HG02610 (cell line): ENCODE measurements at regions not wholly inside any gene's neighbourhood (a gene's known extent, or its start where the extent isn't known, plus 50 kb on each side); places are given as distances from the start of the nearest gene placed in this dataset.

Source experiments
- ATAC-seq: cut with Tn5 transposase; IDR thresholded peaks from one replicate; pipeline ENCODE4 v1.9.1; 2021; ENCODE audit warnings: mild to moderate bottlenecking, moderate library complexity; ENCODE audit not compliant: unreplicated experiment

- ATAC-seq = no peak
Measured at GRCh38 chr12:88790231-88790630, 210.0 kb upstream of the KITLG start.

- no peak for ATAC-seq
Measured at GRCh38 chr12:88784166-88784565, 203.9 kb upstream of the KITLG start.

- no peak for ATAC-seq
Measured at GRCh38 chr12:88782351-88782750, 202.1 kb upstream of the KITLG start.

- no peak for ATAC-seq
Measured at GRCh38 chr12:88781909-88782308, 201.6 kb upstream of the KITLG start.

- ATAC-seq = no peak
Measured at GRCh38 chr12:88778064-88778463, 197.8 kb upstream of the KITLG start.

GRCh38 chr12:88775742-88776151 lies 195.5 kb upstream of the KITLG start:
- no peak for ATAC-seq

GRCh38 chr12:88767699-88768098 lies 187.4 kb upstream of the KITLG start:
- ATAC-seq = no peak

GRCh38 chr12:88764781-88765480 lies 184.7 kb upstream of the KITLG start:
- no peak for ATAC-seq

GRCh38 chr12:88763536-88764100 lies 183.3 kb upstream of the KITLG start:
- ATAC-seq = no peak

GRCh38 chr12:88758176-88758575 lies 177.9 kb upstream of the KITLG start:
- ATAC-seq = no peak

- ATAC-seq = no peak
Measured at GRCh38 chr12:88756917-88757316, 176.6 kb upstream of the KITLG start.

- ATAC-seq = no peak
Measured at GRCh38 chr12:88756153-88756552, 175.9 kb upstream of the KITLG start.

- no peak for ATAC-seq
Measured at GRCh38 chr12:88753707-88754106, 173.4 kb upstream of the KITLG start.

- ATAC-seq = no peak
Measured at GRCh38 chr12:88753066-88753465, 172.8 kb upstream of the KITLG start.

GRCh38 chr12:88752183-88752582 lies 171.9 kb upstream of the KITLG start:
- no peak for ATAC-seq

GRCh38 chr12:88750867-88751543 lies 170.7 kb upstream of the KITLG start:
- ATAC-seq = no peak

GRCh38 chr12:88746386-88746785 lies 166.1 kb upstream of the KITLG start:
- ATAC-seq = no peak

GRCh38 chr12:88743946-88744685 lies 163.8 kb upstream of the KITLG start:
- ATAC-seq = no peak

- ATAC-seq = no peak
Measured at GRCh38 chr12:88737838-88738472, 157.7 kb upstream of the KITLG start.

GRCh38 chr12:88736031-88736430 lies 155.8 kb upstream of the KITLG start:
- ATAC-seq = no peak

- no peak for ATAC-seq
Measured at GRCh38 chr12:88733008-88733407, 152.7 kb upstream of the KITLG start.
